ENCODE measurements at regions not wholly inside any gene's neighbourhood (a gene's known extent, or its start where the extent isn't known, plus 50 kb on each side); places are given as distances from the start of the nearest gene placed in this dataset.

GRCh38 chr16:87098361-87098760 is 218.8 kb downstream of the C16orf95 start:
- H3K36me3 ChIP-seq (ENCODE audit: insufficient read depth, low read length, poor library complexity, severe bottlenecking): no peaks in the 10 kb centered on the region
- intact Hi-C loops (cut with micrococcal nuclease; ENCODE audit: unreplicated experiment): no loop called here
- DNase-seq (ENCODE audit: low spot score): no peak
- peaks cover 32% of the 10 kb centered on the region for H3K27me3 ChIP-seq (replicated peaks; ENCODE audit: insufficient read depth, low read depth, low read length, poor library complexity)
- CTCF ChIA-PET: no interaction called here
- no peaks in the 10 kb centered on the region for H3K4me1 ChIP-seq (ENCODE audit: insufficient read depth, low read length, poor library complexity, severe bottlenecking)
- H3K27ac ChIP-seq (ENCODE audit: low read depth, low read length, poor library complexity, severe bottlenecking): no peak overlapping the region
- no peaks in the 10 kb centered on the region for H3K9me3 ChIP-seq (ENCODE audit: low read depth, low read length, poor library complexity, severe bottlenecking)
- no TSS peak for BruUV-seq (replicated peaks)
- no peak overlapping the region for H3K4me3 ChIP-seq (ENCODE audit: low read depth, low read length, poor library complexity, severe bottlenecking)
- POLR2A ChIA-PET (ENCODE audit: low non-redundant PET): no interaction called here
- no peak for TF ChIP-seq EZH2 (IDR thresholded peaks at IDR 0.05; ENCODE audit: borderline replicate concordance, low read depth, low read length, poor library complexity, severe bottlenecking)
- TF ChIP-seq, protein P1, sequence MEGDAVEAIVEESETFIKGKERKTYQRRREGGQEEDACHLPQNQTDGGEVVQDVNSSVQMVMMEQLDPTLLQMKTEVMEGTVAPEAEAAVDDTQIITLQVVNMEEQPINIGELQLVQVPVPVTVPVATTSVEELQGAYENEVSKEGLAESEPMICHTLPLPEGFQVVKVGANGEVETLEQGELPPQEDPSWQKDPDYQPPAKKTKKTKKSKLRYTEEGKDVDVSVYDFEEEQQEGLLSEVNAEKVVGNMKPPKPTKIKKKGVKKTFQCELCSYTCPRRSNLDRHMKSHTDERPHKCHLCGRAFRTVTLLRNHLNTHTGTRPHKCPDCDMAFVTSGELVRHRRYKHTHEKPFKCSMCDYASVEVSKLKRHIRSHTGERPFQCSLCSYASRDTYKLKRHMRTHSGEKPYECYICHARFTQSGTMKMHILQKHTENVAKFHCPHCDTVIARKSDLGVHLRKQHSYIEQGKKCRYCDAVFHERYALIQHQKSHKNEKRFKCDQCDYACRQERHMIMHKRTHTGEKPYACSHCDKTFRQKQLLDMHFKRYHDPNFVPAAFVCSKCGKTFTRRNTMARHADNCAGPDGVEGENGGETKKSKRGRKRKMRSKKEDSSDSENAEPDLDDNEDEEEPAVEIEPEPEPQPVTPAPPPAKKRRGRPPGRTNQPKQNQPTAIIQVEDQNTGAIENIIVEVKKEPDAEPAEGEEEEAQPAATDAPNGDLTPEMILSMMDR (conservative IDR thresholded peaks at IDR 0.05; ENCODE audit: low read depth, low read length): no peak

GRCh38 chr16:87098976-87099720 is 218.0 kb downstream of the C16orf95 start:
- TF ChIP-seq EZH2 (IDR thresholded peaks at IDR 0.05; ENCODE audit: borderline replicate concordance, low read depth, low read length, poor library complexity, severe bottlenecking): no peak
- TF ChIP-seq, protein P1 (conservative IDR thresholded peaks at IDR 0.05; ENCODE audit: low read depth, low read length): no peak
- Histone ChIP-seq H3K27ac (ENCODE audit: low read depth, low read length, poor library complexity, severe bottlenecking) (no peak overlapping the region), H3K4me1 (ENCODE audit: insufficient read depth, low read length, poor library complexity, severe bottlenecking) (no peaks in the 10 kb centered on the region), H3K36me3 (ENCODE audit: insufficient read depth, low read length, poor library complexity, severe bottlenecking) (no peaks in the 10 kb centered on the region), H3K27me3 (replicated peaks; ENCODE audit: insufficient read depth, low read depth, low read length, poor library complexity) (peaks cover 32% of the 10 kb centered on the region), H3K9me3 (ENCODE audit: low read depth, low read length, poor library complexity, severe bottlenecking) (no peaks in the 10 kb centered on the region), H3K4me3 (ENCODE audit: low read depth, low read length, poor library complexity, severe bottlenecking) (no peak overlapping the region)
- intact Hi-C loops (cut with micrococcal nuclease; ENCODE audit: unreplicated experiment): no loop called here
- no TSS peak for BruUV-seq (replicated peaks)
- DNase-seq (ENCODE audit: low spot score): no peak
- ChIA-PET CTCF (no interaction called here), POLR2A (ENCODE audit: low non-redundant PET) (no interaction called here)

DNA sequence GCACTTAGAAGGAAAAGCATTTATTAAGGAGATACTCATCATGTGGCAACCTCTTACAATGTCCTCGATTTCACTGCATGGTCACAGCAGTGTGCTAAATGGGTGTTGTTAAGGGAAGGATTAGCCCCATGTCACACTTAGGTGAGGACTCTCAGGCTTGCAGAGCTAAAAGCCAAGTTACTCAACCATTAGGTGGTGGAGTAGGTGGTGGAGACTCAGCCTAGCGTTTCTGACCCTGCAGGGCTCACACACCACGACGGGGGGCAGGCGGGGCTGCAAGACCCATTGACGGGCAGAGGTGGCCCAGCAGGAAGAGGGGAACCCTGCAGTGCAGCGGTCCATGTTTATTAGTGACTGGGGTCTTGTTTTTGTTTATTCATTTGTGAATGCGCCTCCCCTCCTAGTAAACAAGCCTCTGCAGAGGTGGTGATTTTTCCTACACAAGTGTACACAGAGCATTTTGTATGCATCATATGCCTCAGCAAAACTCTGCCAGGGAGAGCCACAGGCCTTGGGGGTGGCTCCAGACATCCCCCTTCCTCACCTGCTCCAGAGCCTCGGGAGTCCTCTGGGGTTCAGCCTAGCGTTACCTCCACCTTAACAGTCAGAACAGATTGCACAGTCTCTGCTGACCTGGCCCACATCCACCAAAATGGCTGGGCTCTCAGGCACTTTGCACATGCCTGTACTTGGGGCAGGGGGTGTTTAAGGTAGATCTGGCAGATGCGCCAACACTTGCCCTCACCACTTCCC is 216.7 kb downstream of the C16orf95 start:
- H3K27me3 ChIP-seq (replicated peaks; ENCODE audit: insufficient read depth, low read depth, low read length, poor library complexity): peaks cover 24% of the 10 kb centered on the region
- ChIA-PET CTCF (no interaction called here), POLR2A (ENCODE audit: low non-redundant PET) (no interaction called here)
- DNase-seq (ENCODE audit: low spot score): no peak
- intact Hi-C loops (cut with micrococcal nuclease; ENCODE audit: unreplicated experiment): no loop called here
- no peaks in the 10 kb centered on the region for H3K4me1 ChIP-seq (ENCODE audit: insufficient read depth, low read length, poor library complexity, severe bottlenecking)
- no peaks in the 10 kb centered on the region for H3K36me3 ChIP-seq (ENCODE audit: insufficient read depth, low read length, poor library complexity, severe bottlenecking)
- H3K27ac ChIP-seq (ENCODE audit: low read depth, low read length, poor library complexity, severe bottlenecking): no peak overlapping the region
- no peak for TF ChIP-seq EZH2 (IDR thresholded peaks at IDR 0.05; ENCODE audit: borderline replicate concordance, low read depth, low read length, poor library complexity, severe bottlenecking)
- TF ChIP-seq, protein P1 (conservative IDR thresholded peaks at IDR 0.05; ENCODE audit: low read depth, low read length): no peak
- no TSS peak for BruUV-seq (replicated peaks)
- no peak overlapping the region for H3K4me3 ChIP-seq (ENCODE audit: low read depth, low read length, poor library complexity, severe bottlenecking)
- no peaks in the 10 kb centered on the region for H3K9me3 ChIP-seq (ENCODE audit: low read depth, low read length, poor library complexity, severe bottlenecking)
